Osteoblast (primary cell): ENCODE measurements at regions not wholly inside any gene's neighbourhood (a gene's known extent, or its start where the extent isn't known, plus 50 kb on each side); places are given as distances from the start of the nearest gene placed in this dataset.
"Not testable (repeated sequence)": the region's sequence is repeated elsewhere in the genome, so short reads cannot be mapped to it uniquely, and the experiment has no call there.

Source experiments
- DNase-seq: peaks from one replicate; pipeline ENCODE4 v3.0.0; 2011; ENCODE audit warnings: low spot score, mixed read lengths; ENCODE audit not compliant: insufficient read length; ENCODE audit errors: missing footprints
- H2AFZ ChIP-seq: 2 replicates; pipeline ENCODE4 v1.6.0; 2011; ENCODE audit warnings: mild to moderate bottlenecking, low read length
- H3K27ac ChIP-seq: 2 replicates; pipeline ENCODE4 v1.5.1; 2011; ENCODE audit warnings: mild to moderate bottlenecking, low read depth, low read length, moderate library complexity
- H3K27me3 ChIP-seq: 2 replicates; pipeline ENCODE4 v1.6.0; 2012; ENCODE audit warnings: mild to moderate bottlenecking, control low read depth, inconsistent platforms, low read length, moderate library complexity; ENCODE audit not compliant: insufficient read depth
- H3K36me3 ChIP-seq: 2 replicates; pipeline ENCODE4 v1.5.1; 2011; ENCODE audit warnings: mild to moderate bottlenecking, low read length, control low read depth, moderate library complexity; ENCODE audit not compliant: insufficient read depth
- H3K4me1 ChIP-seq: 2 replicates; pipeline ENCODE4 v1.5.1; 2011; ENCODE audit warnings: mild to moderate bottlenecking, low read length, control low read depth, moderate library complexity; ENCODE audit not compliant: insufficient read depth
- H3K4me2 ChIP-seq: 2 replicates; pipeline ENCODE4 v1.6.0; 2011; ENCODE audit warnings: mild to moderate bottlenecking, low read length; ENCODE audit not compliant: insufficient read depth
- H3K4me3 ChIP-seq: fragments of 200-600 bp; sonication (generic); 3 replicates; pipeline ENCODE4 v1.5.1; 2012; ENCODE audit warnings: mild to moderate bottlenecking, low read length, inconsistent platforms; ENCODE audit not compliant: insufficient read depth
- H3K79me2 ChIP-seq: 2 replicates; pipeline ENCODE4 v1.6.0; 2012; ENCODE audit warnings: mild to moderate bottlenecking, low read length, control low read depth, inconsistent platforms; ENCODE audit not compliant: insufficient read depth
- H3K9me3 ChIP-seq: 2 replicates; pipeline ENCODE4 v1.5.1; 2011; ENCODE audit warnings: low read depth, low read length, control low read depth
- H4K20me1 ChIP-seq: 2 replicates; pipeline ENCODE4 v1.6.0; 2012; ENCODE audit warnings: mild to moderate bottlenecking, low read length, control low read depth; ENCODE audit not compliant: insufficient read depth
- TF ChIP-seq, protein P1 (sequence below): IDR thresholded peaks from 2 replicates; pipeline ENCODE4 v1.5.1; 2011; ENCODE audit warnings: mild to moderate bottlenecking, low read depth, low read length, moderate library complexity; ENCODE audit errors: extremely low read depth

GRCh38 chr1:66464802-66465201 lies 69.2 kb upstream of the SGIP1 start:
- Histone ChIP-seq H2AFZ (peak overlapping the region; percentile 80), H3K4me2 (peak overlapping the region; percentile 71)

GRCh38 chr1:66466695-66467094 lies 67.3 kb upstream of the SGIP1 start:
- H3K4me1 ChIP-seq, result peaks cover 29% of the 10 kb centered on the region
- DNase-seq, H3K36me3 ChIP-seq: not testable (repeated sequence)

More at GRCh38 chr1:66464802-66465201, 69.2 kb upstream of the SGIP1 start:
- Histone ChIP-seq H3K4me3 (no peak overlapping the region), H3K27me3 (no peaks in the 10 kb centered on the region), H3K36me3 (no peaks in the 10 kb centered on the region), H3K4me1 (peaks cover 29% of the 10 kb centered on the region), H3K9me3 (no peaks in the 10 kb centered on the region), H3K27ac (peak overlapping the region; percentile 99), H3K79me2 (no peaks in the 10 kb centered on the region), H4K20me1 (no peaks in the 10 kb centered on the region)
- TF ChIP-seq, protein P1, sequence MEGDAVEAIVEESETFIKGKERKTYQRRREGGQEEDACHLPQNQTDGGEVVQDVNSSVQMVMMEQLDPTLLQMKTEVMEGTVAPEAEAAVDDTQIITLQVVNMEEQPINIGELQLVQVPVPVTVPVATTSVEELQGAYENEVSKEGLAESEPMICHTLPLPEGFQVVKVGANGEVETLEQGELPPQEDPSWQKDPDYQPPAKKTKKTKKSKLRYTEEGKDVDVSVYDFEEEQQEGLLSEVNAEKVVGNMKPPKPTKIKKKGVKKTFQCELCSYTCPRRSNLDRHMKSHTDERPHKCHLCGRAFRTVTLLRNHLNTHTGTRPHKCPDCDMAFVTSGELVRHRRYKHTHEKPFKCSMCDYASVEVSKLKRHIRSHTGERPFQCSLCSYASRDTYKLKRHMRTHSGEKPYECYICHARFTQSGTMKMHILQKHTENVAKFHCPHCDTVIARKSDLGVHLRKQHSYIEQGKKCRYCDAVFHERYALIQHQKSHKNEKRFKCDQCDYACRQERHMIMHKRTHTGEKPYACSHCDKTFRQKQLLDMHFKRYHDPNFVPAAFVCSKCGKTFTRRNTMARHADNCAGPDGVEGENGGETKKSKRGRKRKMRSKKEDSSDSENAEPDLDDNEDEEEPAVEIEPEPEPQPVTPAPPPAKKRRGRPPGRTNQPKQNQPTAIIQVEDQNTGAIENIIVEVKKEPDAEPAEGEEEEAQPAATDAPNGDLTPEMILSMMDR, result no peak
- peak; percentile 81 for DNase-seq

DNA sequence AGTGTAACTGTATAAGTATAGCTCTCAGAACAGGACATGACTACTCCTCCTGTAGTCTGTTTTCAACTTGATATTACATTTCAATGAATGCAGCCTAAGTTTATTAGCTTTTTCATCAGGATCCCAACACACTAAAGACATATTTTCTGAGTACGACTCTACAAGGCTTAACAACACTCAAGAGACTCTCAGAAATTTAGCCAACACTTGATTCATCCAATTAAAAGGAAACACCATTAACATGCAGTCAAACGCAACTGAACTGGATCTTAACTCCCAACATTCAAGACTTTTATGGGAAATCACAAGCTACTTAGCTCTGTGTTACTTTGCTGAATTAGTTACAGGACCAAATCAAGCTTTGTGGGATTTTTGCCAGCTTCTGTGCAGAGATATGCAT lies 65.2 kb upstream of the SGIP1 start:
- no peak overlapping the region for H3K4me3 ChIP-seq
- peaks cover 29% of the 10 kb centered on the region for H3K4me1 ChIP-seq
- no peaks in the 10 kb centered on the region for H3K9me3 ChIP-seq
- no peak overlapping the region for H3K4me2 ChIP-seq
- no peaks in the 10 kb centered on the region for H3K79me2 ChIP-seq
- peak overlapping the region; percentile 13 for H2AFZ ChIP-seq
- no peak overlapping the region for H3K27ac ChIP-seq
- DNase-seq, result no peak
- H3K27me3 ChIP-seq, result no peaks in the 10 kb centered on the region
- TF ChIP-seq, protein P1, result no peak
- no peaks in the 10 kb centered on the region for H4K20me1 ChIP-seq
- H3K36me3 ChIP-seq, result no peaks in the 10 kb centered on the region

More at GRCh38 chr1:66466695-66467094, 67.3 kb upstream of the SGIP1 start:
- H3K79me2 ChIP-seq, H3K4me3 ChIP-seq, H4K20me1 ChIP-seq, H3K27me3 ChIP-seq, H3K9me3 ChIP-seq: not testable (repeated sequence)
- Histone ChIP-seq H3K27ac (peak overlapping the region; percentile 99), H3K4me2 (peak overlapping the region; percentile 25), H2AFZ (peak overlapping the region; percentile 44)

- Histone ChIP-seq H4K20me1 (no peaks in the 10 kb centered on the region), H3K27ac (peak overlapping the region; percentile 88), H2AFZ (no peak overlapping the region), H3K27me3 (no peaks in the 10 kb centered on the region), H3K4me3 (no peak overlapping the region), H3K4me2 (no peak overlapping the region), H3K36me3 (no peaks in the 10 kb centered on the region), H3K9me3 (peaks cover 1% of the 10 kb centered on the region), H3K79me2 (no peaks in the 10 kb centered on the region), H3K4me1 (peaks cover 28% of the 10 kb centered on the region)
- TF ChIP-seq, protein P1, result no peak
- no peak for DNase-seq
These were observed 58.0 kb upstream of the SGIP1 start for GRCh38 chr1:66475940-66476339.
